B cell (primary cell): ENCODE measurements at regions not wholly inside any gene's neighbourhood (a gene's known extent, or its start where the extent isn't known, plus 50 kb on each side); places are given as distances from the start of the nearest gene placed in this dataset.

Experiments
- ATAC-seq: fragments of 200-7000 bp; cut with Tn5 transposase; one replicate; pipeline ENCODE4 v1.10.0; 2021; ENCODE audit warnings: low read depth, mild to moderate bottlenecking, moderate number of reproducible peaks, moderate library complexity
- CTCF ChIA-PET: fragments of 350-600 bp; sonication (Branson Sonifier 250); formaldehyde crosslinking; loops from one replicate; lab custom pipeline; 2021; ENCODE audit warnings: antibody characterized with exemption, inconsistent platforms; lab: Charles Lee
- POLR2A ChIA-PET: fragments of 350-600 bp; sonication (Branson Sonifier 250); formaldehyde crosslinking; loops from one replicate; lab custom pipeline; 2021; ENCODE audit warnings: antibody characterized with exemption; lab: Charles Lee
- DNase-seq: peaks from one replicate; pipeline ENCODE4 v3.0.0; 2013
- H2AFZ ChIP-seq: 2 replicates; pipeline ENCODE4 v1.6.1; 2012; ENCODE audit warnings: mild to moderate bottlenecking, low read depth, low read length; ENCODE audit not compliant: insufficient read depth, poor library complexity, severe bottlenecking
- H3K27ac ChIP-seq, 2 donors: 1 replicate in 1 of 2; 2 replicates in 1 of 2; pipeline ENCODE4 v1.5.1; 2012 to 2013; ENCODE audit warnings: low read length in 2 of 2, mild to moderate bottlenecking in 2 of 2, moderate library complexity in 1 of 2
- H3K27me3 ChIP-seq, 4 experiments: fragments of 200-600 bp in 1 of 4; sonication (generic) in 1 of 4; replicated peaks in 1 of 4; 1 replicate in 2 of 4; 2 replicates in 2 of 4; pipeline versions ENCODE4 v1.6.1 to v1.7.0; 2013 to 2016; ENCODE audit warnings: low read length in 3 of 4, mild to moderate bottlenecking in 2 of 4, mixed read lengths in 1 of 4, moderate library complexity in 1 of 4; ENCODE audit not compliant: insufficient read depth in 4 of 4, control insufficient read depth in 3 of 4; ENCODE audit errors: control extremely low read depth in 1 of 4
- H3K36me3 ChIP-seq, 2 experiments: replicated peaks in 1 of 2; 1 replicate in 1 of 2; 2 replicates in 1 of 2; pipeline versions ENCODE4 v1.6.1 to v1.7.1; 2013; ENCODE audit warnings: low read length in 1 of 2; ENCODE audit not compliant: insufficient read depth in 2 of 2, control insufficient read depth in 1 of 2; ENCODE audit errors: control extremely low read depth in 1 of 2, extremely low read depth in 1 of 2
- H3K4me1 ChIP-seq, 2 donors: fragments of 200-600 bp in 1 of 2; sonication (generic) in 1 of 2; 1 replicate in 1 of 2; 2 replicates in 1 of 2; pipeline versions ENCODE4 v1.5.1 to v1.6.1; 2013 to 2017; ENCODE audit warnings: low read length in 2 of 2; ENCODE audit not compliant: control insufficient read depth in 2 of 2, insufficient read depth in 2 of 2
- H3K4me2 ChIP-seq: replicated peaks from 2 replicates; pipeline ENCODE3; 2012; ENCODE audit warnings: mild to moderate bottlenecking, low read depth, low read length; ENCODE audit not compliant: poor library complexity, severe bottlenecking
- H3K4me3 ChIP-seq, 5 experiments: fragments of 200-600 bp in 1 of 5; sonication (generic) in 1 of 5; 1 replicate in 3 of 5; 2 replicates in 2 of 5; pipeline versions ENCODE4 v1.5.1 to v1.7.0; 2011 to 2016; ENCODE audit warnings: low read length in 4 of 5, mild to moderate bottlenecking in 4 of 5, low read depth in 2 of 5, control low read depth in 1 of 5, moderate library complexity in 1 of 5; ENCODE audit not compliant: insufficient read depth in 1 of 5; ENCODE audit errors: control extremely low read depth in 1 of 5, extremely low read depth in 1 of 5
- H3K79me2 ChIP-seq: fragments of 200-600 bp; sonication (generic); one replicate; pipeline ENCODE4 v1.6.0; 2016; ENCODE audit warnings: low read length; ENCODE audit not compliant: control insufficient read depth, insufficient read depth
- H3K9ac ChIP-seq: fragments of 200-600 bp; sonication (generic); 2 replicates; pipeline ENCODE4 v1.6.1; 2017; ENCODE audit warnings: mild to moderate bottlenecking, low read length, moderate library complexity
- H3K9me3 ChIP-seq, 3 donors: one replicate each; pipeline versions ENCODE4 v1.6.1 to v1.7.1; 2013; ENCODE audit warnings: low read length in 2 of 3; ENCODE audit not compliant: control insufficient read depth in 2 of 3, insufficient read depth in 1 of 3; ENCODE audit errors: control extremely low read depth in 1 of 3
- H4K20me1 ChIP-seq: 2 replicates; pipeline ENCODE4 v1.6.0; 2012; ENCODE audit warnings: mild to moderate bottlenecking, low read length; ENCODE audit not compliant: insufficient read depth, control insufficient read depth, poor library complexity, severe bottlenecking
- H3K27ac Mint-ChIP-seq: one replicate; pipeline ENCODE4 v1.8.0; 2021; ENCODE audit warnings: mixed read lengths
- H3K27me3 Mint-ChIP-seq: one replicate; pipeline ENCODE4 v1.8.0; 2021; ENCODE audit warnings: mixed read lengths
- H3K4me1 Mint-ChIP-seq: one replicate; pipeline ENCODE4 v1.8.0; 2021; ENCODE audit warnings: mixed read lengths
- H3K4me3 Mint-ChIP-seq: one replicate; pipeline ENCODE4 v1.8.0; 2021; ENCODE audit warnings: mixed read lengths
- H3K9me3 Mint-ChIP-seq: one replicate; pipeline ENCODE4 v1.8.0; 2022; ENCODE audit warnings: mixed read lengths; ENCODE audit not compliant: insufficient read depth
- CTCF ChIP-seq: fragments of 200-600 bp; IDR thresholded peaks from one replicate; pipeline ENCODE4 v1.8.0; 2022; ENCODE audit warnings: antibody characterized with exemption, mild to moderate bottlenecking
- EZH2 ChIP-seq: IDR thresholded peaks from 2 replicates; pipeline ENCODE4 v1.6.1; 2012; ENCODE audit warnings: borderline replicate concordance, low read depth, mild to moderate bottlenecking, moderate library complexity, low read length; ENCODE audit not compliant: insufficient read depth, poor library complexity, severe bottlenecking
- WGBS: methylation state at CpG from one replicate; pipeline ENCODE4 v1.1.5; 2013; ENCODE audit warnings: missing lambda C conversion rate; ENCODE audit not compliant: insufficient coverage; 5-methylcytosine and 5-hydroxymethylcytosine counted together
- intact Hi-C: fragments of 100-400 bp; cut with micrococcal nuclease; formaldehyde crosslinking; loops from one replicate; pipeline ENCODE4 v1.10.0; 2022

- POLR2A ChIA-PET: no interaction called here
- WGBS: 100% methylated on average over 1 of the region's 2 CpGs
Observed at GRCh38 chr4:8679032-8679431, 86.5 kb downstream of the CPZ start.

DNA sequence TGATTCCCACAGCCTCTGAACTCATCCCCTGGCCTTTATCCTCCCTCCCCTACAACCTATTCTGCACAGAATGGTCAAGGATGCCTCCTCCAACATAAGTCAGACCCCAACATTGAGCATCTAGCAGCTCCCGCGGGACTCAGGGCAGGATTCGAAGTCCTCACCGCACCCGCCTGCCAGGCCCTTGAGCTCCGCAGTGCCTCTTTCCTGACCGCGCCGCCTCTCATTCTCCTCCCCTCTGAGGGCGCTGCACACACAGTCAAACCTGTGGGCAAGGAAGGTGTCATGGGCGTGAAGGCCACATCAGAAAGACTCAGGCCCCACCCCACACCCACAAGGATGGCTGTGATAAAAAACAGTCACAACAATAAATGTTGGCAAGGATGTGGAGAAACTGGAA, 84.1 kb downstream of the CPZ start:
- no peaks in the 10 kb centered on the region for H3K79me2 ChIP-seq
- H3K36me3 ChIP-seq: no peaks in the 10 kb centered on the region
- Mint-ChIP-seq H3K27me3 (no peaks in the 10 kb centered on the region), H3K9me3 (peaks cover 7% of the 10 kb centered on the region), H3K27ac (no peak overlapping the region), H3K4me3 (no peak overlapping the region), H3K4me1 (no peaks in the 10 kb centered on the region)
- ATAC-seq: no peak
- intact Hi-C loops: no loop called here
- H3K27me3 ChIP-seq: no peaks in the 10 kb centered on the region
- no peak overlapping the region for H3K9ac ChIP-seq
- no peaks in the 10 kb centered on the region for H3K4me1 ChIP-seq
- 98% methylated on average over 10 of the region's 11 CpGs for WGBS
- no peaks in the 10 kb centered on the region for H4K20me1 ChIP-seq
- H3K27ac ChIP-seq: no peak overlapping the region
- peaks cover 0 to 21% (median 0%) of the 10 kb centered on the region in 3 donors for H3K9me3 ChIP-seq
- CTCF ChIA-PET: no interaction called here
- H2AFZ ChIP-seq: no peak overlapping the region
- POLR2A ChIA-PET: no interaction called here
- no peak for DNase-seq
- no peak overlapping the region for H3K4me3 ChIP-seq
- no peak overlapping the region for H3K4me2 ChIP-seq
- TF ChIP-seq EZH2 (no peak), CTCF (no peak)

More at GRCh38 chr4:8679032-8679431, 86.5 kb downstream of the CPZ start:
- Mint-ChIP-seq H3K9me3 (peaks cover 7% of the 10 kb centered on the region), H3K27ac (no peak overlapping the region), H3K27me3 (no peaks in the 10 kb centered on the region), H3K4me3 (no peak overlapping the region), H3K4me1 (no peaks in the 10 kb centered on the region)
- Histone ChIP-seq H3K4me2 (no peak overlapping the region), H3K27me3 (no peaks in the 10 kb centered on the region), H3K4me1 (no peaks in the 10 kb centered on the region), H2AFZ (no peak overlapping the region), H3K27ac (no peak overlapping the region), H3K4me3 (no peak overlapping the region), H4K20me1 (no peaks in the 10 kb centered on the region), H3K36me3 (no peaks in the 10 kb centered on the region), H3K79me2 (no peaks in the 10 kb centered on the region), H3K9me3 (peaks cover 0 to 27% (median 0%) of the 10 kb centered on the region in 3 donors), H3K9ac (no peak overlapping the region)
- no peak for DNase-seq
- ATAC-seq: no peak
- no peak for TF ChIP-seq EZH2
- TF ChIP-seq CTCF: no peak
- CTCF ChIA-PET: no interaction called here
- intact Hi-C loops: no loop called here
